AG09309 (cell line): ENCODE measurements at regions not wholly inside any gene's neighbourhood (a gene's known extent, or its start where the extent isn't known, plus 50 kb on each side); places are given as distances from the start of the nearest gene placed in this dataset.

ENCODE experiments used
- DNase-seq: peaks from one replicate; pipeline ENCODE4 v3.0.0-alpha.2; 2010; ENCODE audit warnings: low read depth
- H3K4me3 ChIP-seq: 2 replicates; pipeline ENCODE4 v1.5.1; 2011; ENCODE audit warnings: mild to moderate bottlenecking, low read depth, low read length, moderate library complexity; ENCODE audit not compliant: control insufficient read depth
- CTCF ChIP-seq: IDR thresholded peaks from 2 replicates; pipeline ENCODE4 v1.5.1; 2011; ENCODE audit warnings: mild to moderate bottlenecking, low read depth, low read length, inconsistent platforms; ENCODE audit not compliant: insufficient read depth, control insufficient read depth; ENCODE audit errors: missing control alignments

- no peak for TF ChIP-seq CTCF
- no peak for DNase-seq
These were observed 84.8 kb upstream of the FAM169A start for GRCh38 chr5:74950836-74951515.

GRCh38 chr5:74949976-74950375 is 83.8 kb upstream of the FAM169A start:
- no peak for DNase-seq
- H3K4me3 ChIP-seq: no peak overlapping the region
- no peak for TF ChIP-seq CTCF

More at GRCh38 chr5:74950836-74951515, 84.8 kb upstream of the FAM169A start:
- H3K4me3 ChIP-seq: no peak overlapping the region

- TF ChIP-seq CTCF: no peak
- no peak overlapping the region for H3K4me3 ChIP-seq
- DNase-seq: no peak
These were observed 81.9 kb upstream of the FAM169A start for GRCh38 chr5:74948031-74948546.

GRCh38 chr5:74946471-74946870 is 80.3 kb upstream of the FAM169A start:
- no peak for DNase-seq
- H3K4me3 ChIP-seq: no peak overlapping the region
- no peak for TF ChIP-seq CTCF

- TF ChIP-seq CTCF: no peak
- DNase-seq: no peak
- no peak overlapping the region for H3K4me3 ChIP-seq
These were observed 79.5 kb upstream of the FAM169A start for GRCh38 chr5:74945561-74946165.

- no peak for TF ChIP-seq CTCF
- H3K4me3 ChIP-seq: no peak overlapping the region
- DNase-seq: no peak
These were observed 77.7 kb upstream of the FAM169A start for GRCh38 chr5:74943905-74944304.
